ENCODE measurements at regions not wholly inside any gene's neighbourhood (a gene's known extent, or its start where the extent isn't known, plus 50 kb on each side); places are given as distances from the start of the nearest gene placed in this dataset.

DNA sequence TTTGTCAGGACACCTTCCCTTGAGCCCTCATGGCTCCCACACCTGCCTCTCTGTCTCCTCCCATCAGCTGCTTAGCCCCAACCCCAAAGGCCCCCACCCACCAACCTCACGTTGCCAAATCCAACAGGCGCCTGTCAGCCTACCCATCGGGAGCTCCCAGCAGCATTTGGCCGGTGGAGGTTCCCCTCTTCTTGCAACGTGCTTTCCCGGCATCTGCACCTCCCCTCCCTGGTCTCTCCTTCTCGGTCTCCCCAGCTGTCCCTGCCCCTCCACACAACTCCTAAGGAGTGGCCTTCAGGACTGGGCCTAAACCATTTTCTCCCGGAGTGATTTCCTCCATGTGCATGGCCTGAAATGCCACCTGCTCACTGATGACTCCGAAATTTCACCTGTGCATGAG lies 71.9 kb downstream of the KLHDC7A start:
- TF ChIP-seq MXI1 (IDR thresholded peaks at IDR 0.05; ENCODE audit: low read depth, low read length) (no peak), CHD2 (IDR thresholded peaks at IDR 0.05; ENCODE audit: low read depth, low read length) (no peak), POLR2AphosphoS5 (IDR thresholded peaks at IDR 0.05; ENCODE audit: control insufficient read depth, insufficient read depth, low read depth, low read length) (no peak), KDM1A (IDR thresholded peaks at IDR 0.05) (no peak), CEBPB (tag; IDR thresholded peaks at IDR 0.05) (no peak), FOXM1 (IDR thresholded peaks at IDR 0.05; ENCODE audit: low read depth) (no peak), FOXM1 (CRISPR knock-in tag; IDR thresholded peaks at IDR 0.05; ENCODE audit: low read depth) (no peak), ESRRA (IDR thresholded peaks at IDR 0.05; ENCODE audit: borderline replicate concordance, low read depth) (no peak), IRF2 (CRISPR knock-in tag; IDR thresholded peaks at IDR 0.05) (no peak)
- TF ChIP-seq, protein P1, sequence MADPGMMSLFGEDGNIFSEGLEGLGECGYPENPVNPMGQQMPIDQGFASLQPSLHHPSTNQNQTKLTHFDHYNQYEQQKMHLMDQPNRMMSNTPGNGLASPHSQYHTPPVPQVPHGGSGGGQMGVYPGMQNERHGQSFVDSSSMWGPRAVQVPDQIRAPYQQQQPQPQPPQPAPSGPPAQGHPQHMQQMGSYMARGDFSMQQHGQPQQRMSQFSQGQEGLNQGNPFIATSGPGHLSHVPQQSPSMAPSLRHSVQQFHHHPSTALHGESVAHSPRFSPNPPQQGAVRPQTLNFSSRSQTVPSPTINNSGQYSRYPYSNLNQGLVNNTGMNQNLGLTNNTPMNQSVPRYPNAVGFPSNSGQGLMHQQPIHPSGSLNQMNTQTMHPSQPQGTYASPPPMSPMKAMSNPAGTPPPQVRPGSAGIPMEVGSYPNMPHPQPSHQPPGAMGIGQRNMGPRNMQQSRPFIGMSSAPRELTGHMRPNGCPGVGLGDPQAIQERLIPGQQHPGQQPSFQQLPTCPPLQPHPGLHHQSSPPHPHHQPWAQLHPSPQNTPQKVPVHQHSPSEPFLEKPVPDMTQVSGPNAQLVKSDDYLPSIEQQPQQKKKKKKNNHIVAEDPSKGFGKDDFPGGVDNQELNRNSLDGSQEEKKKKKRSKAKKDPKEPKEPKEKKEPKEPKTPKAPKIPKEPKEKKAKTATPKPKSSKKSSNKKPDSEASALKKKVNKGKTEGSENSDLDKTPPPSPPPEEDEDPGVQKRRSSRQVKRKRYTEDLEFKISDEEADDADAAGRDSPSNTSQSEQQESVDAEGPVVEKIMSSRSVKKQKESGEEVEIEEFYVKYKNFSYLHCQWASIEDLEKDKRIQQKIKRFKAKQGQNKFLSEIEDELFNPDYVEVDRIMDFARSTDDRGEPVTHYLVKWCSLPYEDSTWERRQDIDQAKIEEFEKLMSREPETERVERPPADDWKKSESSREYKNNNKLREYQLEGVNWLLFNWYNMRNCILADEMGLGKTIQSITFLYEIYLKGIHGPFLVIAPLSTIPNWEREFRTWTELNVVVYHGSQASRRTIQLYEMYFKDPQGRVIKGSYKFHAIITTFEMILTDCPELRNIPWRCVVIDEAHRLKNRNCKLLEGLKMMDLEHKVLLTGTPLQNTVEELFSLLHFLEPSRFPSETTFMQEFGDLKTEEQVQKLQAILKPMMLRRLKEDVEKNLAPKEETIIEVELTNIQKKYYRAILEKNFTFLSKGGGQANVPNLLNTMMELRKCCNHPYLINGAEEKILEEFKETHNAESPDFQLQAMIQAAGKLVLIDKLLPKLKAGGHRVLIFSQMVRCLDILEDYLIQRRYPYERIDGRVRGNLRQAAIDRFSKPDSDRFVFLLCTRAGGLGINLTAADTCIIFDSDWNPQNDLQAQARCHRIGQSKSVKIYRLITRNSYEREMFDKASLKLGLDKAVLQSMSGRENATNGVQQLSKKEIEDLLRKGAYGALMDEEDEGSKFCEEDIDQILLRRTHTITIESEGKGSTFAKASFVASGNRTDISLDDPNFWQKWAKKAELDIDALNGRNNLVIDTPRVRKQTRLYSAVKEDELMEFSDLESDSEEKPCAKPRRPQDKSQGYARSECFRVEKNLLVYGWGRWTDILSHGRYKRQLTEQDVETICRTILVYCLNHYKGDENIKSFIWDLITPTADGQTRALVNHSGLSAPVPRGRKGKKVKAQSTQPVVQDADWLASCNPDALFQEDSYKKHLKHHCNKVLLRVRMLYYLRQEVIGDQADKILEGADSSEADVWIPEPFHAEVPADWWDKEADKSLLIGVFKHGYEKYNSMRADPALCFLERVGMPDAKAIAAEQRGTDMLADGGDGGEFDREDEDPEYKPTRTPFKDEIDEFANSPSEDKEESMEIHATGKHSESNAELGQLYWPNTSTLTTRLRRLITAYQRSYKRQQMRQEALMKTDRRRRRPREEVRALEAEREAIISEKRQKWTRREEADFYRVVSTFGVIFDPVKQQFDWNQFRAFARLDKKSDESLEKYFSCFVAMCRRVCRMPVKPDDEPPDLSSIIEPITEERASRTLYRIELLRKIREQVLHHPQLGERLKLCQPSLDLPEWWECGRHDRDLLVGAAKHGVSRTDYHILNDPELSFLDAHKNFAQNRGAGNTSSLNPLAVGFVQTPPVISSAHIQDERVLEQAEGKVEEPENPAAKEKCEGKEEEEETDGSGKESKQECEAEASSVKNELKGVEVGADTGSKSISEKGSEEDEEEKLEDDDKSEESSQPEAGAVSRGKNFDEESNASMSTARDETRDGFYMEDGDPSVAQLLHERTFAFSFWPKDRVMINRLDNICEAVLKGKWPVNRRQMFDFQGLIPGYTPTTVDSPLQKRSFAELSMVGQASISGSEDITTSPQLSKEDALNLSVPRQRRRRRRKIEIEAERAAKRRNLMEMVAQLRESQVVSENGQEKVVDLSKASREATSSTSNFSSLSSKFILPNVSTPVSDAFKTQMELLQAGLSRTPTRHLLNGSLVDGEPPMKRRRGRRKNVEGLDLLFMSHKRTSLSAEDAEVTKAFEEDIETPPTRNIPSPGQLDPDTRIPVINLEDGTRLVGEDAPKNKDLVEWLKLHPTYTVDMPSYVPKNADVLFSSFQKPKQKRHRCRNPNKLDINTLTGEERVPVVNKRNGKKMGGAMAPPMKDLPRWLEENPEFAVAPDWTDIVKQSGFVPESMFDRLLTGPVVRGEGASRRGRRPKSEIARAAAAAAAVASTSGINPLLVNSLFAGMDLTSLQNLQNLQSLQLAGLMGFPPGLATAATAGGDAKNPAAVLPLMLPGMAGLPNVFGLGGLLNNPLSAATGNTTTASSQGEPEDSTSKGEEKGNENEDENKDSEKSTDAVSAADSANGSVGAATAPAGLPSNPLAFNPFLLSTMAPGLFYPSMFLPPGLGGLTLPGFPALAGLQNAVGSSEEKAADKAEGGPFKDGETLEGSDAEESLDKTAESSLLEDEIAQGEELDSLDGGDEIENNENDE (IDR thresholded peaks at IDR 0.05; ENCODE audit: low read depth, low read length), result no peak
- TF ChIP-seq, protein P2, sequence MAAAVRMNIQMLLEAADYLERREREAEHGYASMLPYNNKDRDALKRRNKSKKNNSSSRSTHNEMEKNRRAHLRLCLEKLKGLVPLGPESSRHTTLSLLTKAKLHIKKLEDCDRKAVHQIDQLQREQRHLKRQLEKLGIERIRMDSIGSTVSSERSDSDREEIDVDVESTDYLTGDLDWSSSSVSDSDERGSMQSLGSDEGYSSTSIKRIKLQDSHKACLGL (CRISPR knock-in tag; IDR thresholded peaks at IDR 0.05; ENCODE audit: borderline replicate concordance, poor library complexity, severe bottlenecking), result no peak
